Osteoblast (primary cell): ENCODE measurements at regions not wholly inside any gene's neighbourhood (a gene's known extent, or its start where the extent isn't known, plus 50 kb on each side); places are given as distances from the start of the nearest gene placed in this dataset.

Experiments
- DNase-seq: peaks from one replicate; pipeline ENCODE4 v3.0.0; 2011; ENCODE audit warnings: low spot score, mixed read lengths; ENCODE audit not compliant: insufficient read length; ENCODE audit errors: missing footprints
- H2AFZ ChIP-seq: 2 replicates; pipeline ENCODE4 v1.6.0; 2011; ENCODE audit warnings: mild to moderate bottlenecking, low read length
- H3K27ac ChIP-seq: 2 replicates; pipeline ENCODE4 v1.5.1; 2011; ENCODE audit warnings: mild to moderate bottlenecking, low read depth, low read length, moderate library complexity
- H3K27me3 ChIP-seq: 2 replicates; pipeline ENCODE4 v1.6.0; 2012; ENCODE audit warnings: mild to moderate bottlenecking, control low read depth, inconsistent platforms, low read length, moderate library complexity; ENCODE audit not compliant: insufficient read depth
- H3K36me3 ChIP-seq: 2 replicates; pipeline ENCODE4 v1.5.1; 2011; ENCODE audit warnings: mild to moderate bottlenecking, low read length, control low read depth, moderate library complexity; ENCODE audit not compliant: insufficient read depth
- H3K4me1 ChIP-seq: 2 replicates; pipeline ENCODE4 v1.5.1; 2011; ENCODE audit warnings: mild to moderate bottlenecking, low read length, control low read depth, moderate library complexity; ENCODE audit not compliant: insufficient read depth
- H3K4me2 ChIP-seq: 2 replicates; pipeline ENCODE4 v1.6.0; 2011; ENCODE audit warnings: mild to moderate bottlenecking, low read length; ENCODE audit not compliant: insufficient read depth
- H3K4me3 ChIP-seq: fragments of 200-600 bp; sonication (generic); 3 replicates; pipeline ENCODE4 v1.5.1; 2012; ENCODE audit warnings: mild to moderate bottlenecking, low read length, inconsistent platforms; ENCODE audit not compliant: insufficient read depth
- H3K79me2 ChIP-seq: 2 replicates; pipeline ENCODE4 v1.6.0; 2012; ENCODE audit warnings: mild to moderate bottlenecking, low read length, control low read depth, inconsistent platforms; ENCODE audit not compliant: insufficient read depth
- H3K9me3 ChIP-seq: 2 replicates; pipeline ENCODE4 v1.5.1; 2011; ENCODE audit warnings: low read depth, low read length, control low read depth
- H4K20me1 ChIP-seq: 2 replicates; pipeline ENCODE4 v1.6.0; 2012; ENCODE audit warnings: mild to moderate bottlenecking, low read length, control low read depth; ENCODE audit not compliant: insufficient read depth
- CTCF ChIP-seq: IDR thresholded peaks from 2 replicates; pipeline ENCODE4 v1.5.1; 2011; ENCODE audit warnings: mild to moderate bottlenecking, low read depth, low read length, moderate library complexity; ENCODE audit errors: extremely low read depth

GRCh38 chrX:4663085-4663484 is 949.6 kb upstream of the PRKX start:
- no peaks in the 10 kb centered on the region for H4K20me1 ChIP-seq
- TF ChIP-seq CTCF: no peak
- H3K4me1 ChIP-seq: no peaks in the 10 kb centered on the region

GRCh38 chrX:4661771-4662170 is 948.3 kb upstream of the PRKX start:
- no peak overlapping the region for H3K4me3 ChIP-seq
- no peak for TF ChIP-seq CTCF
- no peak overlapping the region for H3K27ac ChIP-seq
- H3K9me3 ChIP-seq: no peaks in the 10 kb centered on the region
- H2AFZ ChIP-seq: no peak overlapping the region
- no peaks in the 10 kb centered on the region for H3K79me2 ChIP-seq
- H4K20me1 ChIP-seq: no peaks in the 10 kb centered on the region
- H3K36me3 ChIP-seq: no peaks in the 10 kb centered on the region
- H3K27me3 ChIP-seq: no peaks in the 10 kb centered on the region
- H3K4me2 ChIP-seq: no peak overlapping the region
- no peak for DNase-seq
- H3K4me1 ChIP-seq: no peaks in the 10 kb centered on the region

More at GRCh38 chrX:4663085-4663484, 949.6 kb upstream of the PRKX start:
- H3K27ac ChIP-seq: no peak overlapping the region
- no peak overlapping the region for H2AFZ ChIP-seq
- no peaks in the 10 kb centered on the region for H3K36me3 ChIP-seq
- no peak overlapping the region for H3K4me2 ChIP-seq
- DNase-seq: no peak
- no peaks in the 10 kb centered on the region for H3K27me3 ChIP-seq
- H3K4me3 ChIP-seq: no peak overlapping the region
- no peaks in the 10 kb centered on the region for H3K9me3 ChIP-seq
- H3K79me2 ChIP-seq: no peaks in the 10 kb centered on the region

- Histone ChIP-seq H3K27me3 (no peaks in the 10 kb centered on the region), H3K9me3 (no peaks in the 10 kb centered on the region), H3K4me1 (no peaks in the 10 kb centered on the region), H3K4me2 (no peak overlapping the region), H2AFZ (no peak overlapping the region), H4K20me1 (no peaks in the 10 kb centered on the region), H3K79me2 (no peaks in the 10 kb centered on the region), H3K36me3 (no peaks in the 10 kb centered on the region), H3K27ac (no peak overlapping the region), H3K4me3 (no peak overlapping the region)
- no peak for TF ChIP-seq CTCF
- DNase-seq: no peak
Measured at GRCh38 chrX:4656419-4656818, 943.0 kb upstream of the PRKX start.

- Histone ChIP-seq H3K4me3 (no peak overlapping the region), H3K27ac (no peak overlapping the region), H3K4me2 (no peak overlapping the region), H4K20me1 (no peaks in the 10 kb centered on the region), H3K36me3 (no peaks in the 10 kb centered on the region), H2AFZ (no peak overlapping the region), H3K4me1 (no peaks in the 10 kb centered on the region), H3K9me3 (no peaks in the 10 kb centered on the region), H3K27me3 (no peaks in the 10 kb centered on the region), H3K79me2 (no peaks in the 10 kb centered on the region)
- no peak for DNase-seq
- TF ChIP-seq CTCF: no peak
Measured at GRCh38 chrX:4655743-4656142, 942.3 kb upstream of the PRKX start.
